ENCODE measurements at regions not wholly inside any gene's neighbourhood (a gene's known extent, or its start where the extent isn't known, plus 50 kb on each side); places are given as distances from the start of the nearest gene placed in this dataset.

DNA sequence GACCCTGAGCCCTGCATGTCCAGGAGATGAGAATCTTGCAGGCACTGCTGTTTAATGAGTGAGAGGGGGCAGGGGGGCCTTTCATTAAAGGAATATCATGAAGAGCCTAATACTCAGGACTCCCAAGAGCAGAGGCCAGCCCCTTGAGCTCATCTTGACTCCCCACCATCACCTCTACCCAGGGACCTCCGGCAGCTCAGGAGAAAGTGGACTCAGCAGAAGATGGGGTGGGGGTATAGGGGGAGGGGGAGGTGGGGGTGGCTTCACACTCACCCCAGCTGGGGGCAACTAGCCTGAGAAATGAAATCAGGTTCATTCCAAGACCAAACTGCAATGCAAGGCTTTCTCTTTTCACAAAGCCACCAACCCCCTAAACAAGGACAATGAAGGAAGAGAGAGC lies 575.6 kb upstream of the MKI67 start:
- Histone ChIP-seq H3K27me3 (replicated peaks; ENCODE audit: control insufficient read depth, insufficient read depth, low read length, poor library complexity, severe bottlenecking) (no peaks in the 10 kb centered on the region), H3K4me1 (ENCODE audit: control insufficient read depth, insufficient read depth, low read length, poor library complexity, severe bottlenecking) (no peaks in the 10 kb centered on the region), H3K9me3 (ENCODE audit: control insufficient read depth, low read length) (no peaks in the 10 kb centered on the region), H3K27ac (ENCODE audit: insufficient read depth, low read length, poor library complexity, severe bottlenecking) (no peak overlapping the region), H3K36me3 (ENCODE audit: control insufficient read depth, insufficient read depth, low read length) (no peaks in the 10 kb centered on the region), H3K4me3 (ENCODE audit: insufficient read depth, low read depth, low read length, poor library complexity, severe bottlenecking) (no peak overlapping the region)
- DNase-seq: no peak

DNA sequence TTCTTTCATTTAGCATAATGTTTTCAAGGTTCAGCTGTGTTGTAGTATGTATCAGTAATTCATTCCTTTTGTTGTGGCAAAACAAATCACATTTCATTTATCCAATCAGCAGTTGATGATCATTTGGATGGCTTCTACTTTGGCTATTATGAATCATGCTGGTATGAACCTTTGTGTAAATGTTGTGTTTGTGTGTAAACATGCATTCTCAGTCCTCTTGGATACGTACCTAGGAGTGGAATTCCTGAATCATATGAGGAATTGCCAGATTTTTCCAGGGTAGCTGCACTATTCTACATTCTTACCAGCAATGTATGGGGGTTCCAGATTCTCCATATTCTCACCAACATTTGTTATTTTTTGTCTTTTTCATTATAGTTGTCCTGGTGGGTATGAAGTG lies 578.5 kb upstream of the MKI67 start:
- no peak overlapping the region for H3K4me3 ChIP-seq (ENCODE audit: insufficient read depth, low read depth, low read length, poor library complexity, severe bottlenecking)
- no peaks in the 10 kb centered on the region for H3K27me3 ChIP-seq (replicated peaks; ENCODE audit: control insufficient read depth, insufficient read depth, low read length, poor library complexity, severe bottlenecking)
- DNase-seq: no peak
- no peaks in the 10 kb centered on the region for H3K4me1 ChIP-seq (ENCODE audit: control insufficient read depth, insufficient read depth, low read length, poor library complexity, severe bottlenecking)
- H3K36me3 ChIP-seq (ENCODE audit: control insufficient read depth, insufficient read depth, low read length): no peaks in the 10 kb centered on the region
- H3K27ac ChIP-seq (ENCODE audit: insufficient read depth, low read length, poor library complexity, severe bottlenecking): no peak overlapping the region
- H3K9me3 ChIP-seq (ENCODE audit: control insufficient read depth, low read length): no peaks in the 10 kb centered on the region

DNA sequence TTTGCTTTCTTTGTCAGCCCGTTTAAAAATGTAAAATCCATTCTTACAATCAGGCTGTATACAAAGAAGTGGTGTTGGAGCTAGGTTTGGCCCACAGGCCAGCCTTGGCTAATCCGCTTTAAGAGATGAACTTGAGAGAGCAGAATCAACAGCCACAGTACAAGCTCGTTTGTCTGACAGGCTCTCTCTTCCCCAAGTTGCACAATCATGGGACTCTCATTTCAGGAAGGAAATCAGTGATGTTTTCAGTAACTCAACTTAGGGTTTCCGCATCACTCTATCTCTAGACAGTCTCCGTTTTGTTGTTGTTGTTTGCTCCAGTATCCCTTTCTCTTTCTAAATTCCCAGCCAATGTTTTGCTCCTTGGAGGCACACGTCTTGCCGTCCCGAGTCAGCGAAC lies 582.0 kb upstream of the MKI67 start:
- Histone ChIP-seq H3K4me3 (ENCODE audit: insufficient read depth, low read depth, low read length, poor library complexity, severe bottlenecking) (no peak overlapping the region), H3K9me3 (ENCODE audit: control insufficient read depth, low read length) (no peaks in the 10 kb centered on the region), H3K27ac (ENCODE audit: insufficient read depth, low read length, poor library complexity, severe bottlenecking) (no peak overlapping the region), H3K4me1 (ENCODE audit: control insufficient read depth, insufficient read depth, low read length, poor library complexity, severe bottlenecking) (no peaks in the 10 kb centered on the region), H3K36me3 (ENCODE audit: control insufficient read depth, insufficient read depth, low read length) (no peaks in the 10 kb centered on the region), H3K27me3 (replicated peaks; ENCODE audit: control insufficient read depth, insufficient read depth, low read length, poor library complexity, severe bottlenecking) (no peaks in the 10 kb centered on the region)
- DNase-seq: no peak

DNA sequence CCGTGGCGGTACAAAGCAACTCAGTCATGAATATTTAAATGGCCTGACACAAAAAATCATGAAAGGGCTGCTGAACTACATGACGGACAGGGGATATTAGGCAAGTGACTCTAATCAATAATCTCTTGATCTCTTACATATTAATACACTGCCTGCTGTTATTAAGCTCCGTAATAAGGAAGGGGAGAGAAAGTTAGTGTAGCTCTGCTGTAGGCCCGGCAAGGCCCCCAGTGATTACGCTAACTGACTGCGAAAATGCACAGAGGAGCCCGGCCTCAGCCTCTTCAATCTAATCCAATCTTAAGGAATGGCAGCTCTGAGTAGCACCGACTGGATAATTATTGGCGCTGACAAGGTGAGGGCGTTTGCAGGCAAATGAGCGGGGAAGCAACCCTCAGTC lies 583.5 kb upstream of the MKI67 start:
- Histone ChIP-seq H3K36me3 (ENCODE audit: control insufficient read depth, insufficient read depth, low read length) (no peaks in the 10 kb centered on the region), H3K27ac (ENCODE audit: insufficient read depth, low read length, poor library complexity, severe bottlenecking) (no peak overlapping the region), H3K9me3 (ENCODE audit: control insufficient read depth, low read length) (no peaks in the 10 kb centered on the region), H3K4me3 (ENCODE audit: insufficient read depth, low read depth, low read length, poor library complexity, severe bottlenecking) (no peak overlapping the region), H3K27me3 (replicated peaks; ENCODE audit: control insufficient read depth, insufficient read depth, low read length, poor library complexity, severe bottlenecking) (no peaks in the 10 kb centered on the region), H3K4me1 (ENCODE audit: control insufficient read depth, insufficient read depth, low read length, poor library complexity, severe bottlenecking) (no peaks in the 10 kb centered on the region)
- no peak for DNase-seq

DNA sequence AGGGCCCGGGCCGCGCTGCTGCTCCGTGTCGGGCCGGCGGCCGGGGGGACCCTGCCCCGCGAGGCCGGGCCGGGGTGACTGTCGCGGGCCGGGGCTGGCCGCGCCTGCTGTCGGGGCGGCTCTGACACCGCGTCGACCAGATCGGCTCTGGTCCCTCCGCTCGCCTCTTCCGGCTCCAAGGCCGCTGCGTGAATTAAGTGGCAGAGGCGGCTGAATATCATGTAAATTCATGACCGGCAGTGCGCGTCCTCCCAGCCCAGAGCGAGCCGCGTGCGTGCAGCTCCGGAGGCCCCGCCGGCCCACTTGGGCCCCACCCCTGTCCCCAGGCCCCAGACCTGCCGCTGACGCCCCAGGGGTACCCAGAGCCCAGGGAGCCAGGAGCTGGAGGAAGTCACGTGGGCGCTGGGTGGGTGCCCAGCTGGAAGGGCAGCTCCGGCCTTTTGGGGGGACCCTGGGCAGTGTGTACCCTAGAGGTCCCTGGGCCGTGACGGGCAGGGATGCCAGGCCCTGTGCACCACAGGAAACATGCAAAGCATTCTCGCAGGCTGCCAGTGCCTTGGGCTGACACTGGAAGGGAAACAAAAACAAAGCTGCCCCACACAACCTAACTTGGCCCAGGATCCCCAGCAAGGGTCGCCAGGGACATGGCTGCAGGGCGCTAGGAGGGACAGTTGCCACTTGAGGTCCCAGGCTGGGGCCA lies 584.0 kb upstream of the MKI67 start:
- Histone ChIP-seq H3K27me3 (replicated peaks; ENCODE audit: control insufficient read depth, insufficient read depth, low read length, poor library complexity, severe bottlenecking) (no peaks in the 10 kb centered on the region), H3K4me1 (ENCODE audit: control insufficient read depth, insufficient read depth, low read length, poor library complexity, severe bottlenecking) (no peaks in the 10 kb centered on the region), H3K9me3 (ENCODE audit: control insufficient read depth, low read length) (no peaks in the 10 kb centered on the region), H3K36me3 (ENCODE audit: control insufficient read depth, insufficient read depth, low read length) (no peaks in the 10 kb centered on the region), H3K27ac (ENCODE audit: insufficient read depth, low read length, poor library complexity, severe bottlenecking) (no peak overlapping the region), H3K4me3 (ENCODE audit: insufficient read depth, low read depth, low read length, poor library complexity, severe bottlenecking) (no peak overlapping the region)
- no peak for DNase-seq

DNA sequence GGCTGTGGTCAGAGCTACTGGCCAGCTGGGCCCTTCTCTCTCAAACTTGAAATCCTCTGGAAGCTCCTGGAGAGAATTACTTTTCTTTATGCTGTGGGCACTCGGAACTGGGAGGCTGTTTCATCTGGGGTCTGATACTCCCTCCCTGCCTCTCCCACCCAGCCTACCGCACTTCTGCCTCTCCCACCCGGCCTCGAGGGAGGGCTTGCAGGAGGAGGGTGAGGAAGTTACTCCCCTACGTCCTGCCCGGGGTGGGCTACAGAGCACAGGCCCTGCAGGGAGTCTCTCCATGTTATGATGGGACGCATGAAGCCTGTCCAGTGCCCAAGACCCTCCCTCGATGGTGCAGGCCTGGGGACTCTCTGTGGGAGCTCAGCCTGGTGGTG lies 584.6 kb upstream of the MKI67 start:
- H3K9me3 ChIP-seq (ENCODE audit: control insufficient read depth, low read length): no peaks in the 10 kb centered on the region
- no peaks in the 10 kb centered on the region for H3K36me3 ChIP-seq (ENCODE audit: control insufficient read depth, insufficient read depth, low read length)
- no peaks in the 10 kb centered on the region for H3K4me1 ChIP-seq (ENCODE audit: control insufficient read depth, insufficient read depth, low read length, poor library complexity, severe bottlenecking)
- no peak overlapping the region for H3K4me3 ChIP-seq (ENCODE audit: insufficient read depth, low read depth, low read length, poor library complexity, severe bottlenecking)
- no peak overlapping the region for H3K27ac ChIP-seq (ENCODE audit: insufficient read depth, low read length, poor library complexity, severe bottlenecking)
- DNase-seq: no peak
- no peaks in the 10 kb centered on the region for H3K27me3 ChIP-seq (replicated peaks; ENCODE audit: control insufficient read depth, insufficient read depth, low read length, poor library complexity, severe bottlenecking)

DNA sequence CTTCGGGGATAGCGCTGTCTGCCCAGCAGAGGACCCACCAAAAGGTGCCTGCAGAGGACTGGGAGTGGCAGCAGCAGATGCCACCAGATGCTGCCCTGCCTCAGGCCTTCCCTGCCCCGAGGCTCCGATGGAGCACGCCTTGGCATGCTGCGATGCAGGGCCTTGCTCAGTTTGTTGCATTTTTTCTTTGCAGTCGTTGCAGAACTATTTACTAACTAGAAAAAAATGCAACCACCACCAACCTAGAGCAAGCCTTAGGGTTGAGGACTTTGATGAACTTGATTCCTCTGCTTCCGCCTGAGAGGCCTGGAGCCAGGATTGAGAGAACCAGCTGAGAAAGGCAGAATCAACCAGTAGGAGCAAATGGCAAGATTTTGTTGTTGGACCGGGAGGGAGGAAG lies 585.6 kb upstream of the MKI67 start:
- H3K9me3 ChIP-seq (ENCODE audit: control insufficient read depth, low read length): no peaks in the 10 kb centered on the region
- no peaks in the 10 kb centered on the region for H3K4me1 ChIP-seq (ENCODE audit: control insufficient read depth, insufficient read depth, low read length, poor library complexity, severe bottlenecking)
- no peak for DNase-seq
- H3K27me3 ChIP-seq (replicated peaks; ENCODE audit: control insufficient read depth, insufficient read depth, low read length, poor library complexity, severe bottlenecking): no peaks in the 10 kb centered on the region
- H3K4me3 ChIP-seq (ENCODE audit: insufficient read depth, low read depth, low read length, poor library complexity, severe bottlenecking): no peak overlapping the region
- no peak overlapping the region for H3K27ac ChIP-seq (ENCODE audit: insufficient read depth, low read length, poor library complexity, severe bottlenecking)
- no peaks in the 10 kb centered on the region for H3K36me3 ChIP-seq (ENCODE audit: control insufficient read depth, insufficient read depth, low read length)

DNA sequence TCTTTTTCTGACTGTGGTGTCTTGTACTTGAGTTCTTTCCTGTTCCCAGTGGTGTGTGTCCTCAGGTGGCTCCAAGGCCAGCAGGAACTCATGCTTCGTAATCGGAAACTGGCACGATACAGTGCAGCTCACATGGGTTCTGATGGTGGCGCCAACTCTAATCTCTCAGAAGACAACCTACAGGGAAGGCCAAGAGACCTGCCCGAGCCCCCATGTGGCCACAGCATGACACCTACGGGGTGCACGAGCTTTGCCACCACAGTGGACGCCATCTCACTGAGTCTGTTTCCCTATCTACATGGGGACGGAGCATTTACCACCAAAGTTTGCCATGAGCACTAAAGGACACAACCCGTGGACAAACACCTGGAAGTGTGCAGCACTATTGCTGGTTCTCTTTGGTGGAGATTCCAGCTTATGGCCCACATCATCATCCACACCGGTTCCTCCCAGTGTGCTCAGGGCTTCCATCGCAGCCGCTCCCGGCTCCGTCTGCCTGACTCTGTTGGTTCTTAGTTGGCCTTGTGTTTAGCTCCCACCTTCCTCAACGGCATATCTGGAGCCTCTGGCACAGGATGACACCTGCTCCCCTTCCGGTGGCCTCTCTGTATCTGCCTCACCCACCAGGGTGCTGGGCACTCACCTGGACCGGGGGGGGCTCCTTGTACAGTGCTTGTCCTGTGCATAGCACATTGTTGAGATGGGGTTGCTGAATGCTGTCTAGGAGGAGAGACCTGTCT lies 586.6 kb upstream of the MKI67 start:
- Histone ChIP-seq H3K27ac (ENCODE audit: insufficient read depth, low read length, poor library complexity, severe bottlenecking) (no peak overlapping the region), H3K4me1 (ENCODE audit: control insufficient read depth, insufficient read depth, low read length, poor library complexity, severe bottlenecking) (no peaks in the 10 kb centered on the region), H3K27me3 (replicated peaks; ENCODE audit: control insufficient read depth, insufficient read depth, low read length, poor library complexity, severe bottlenecking) (no peaks in the 10 kb centered on the region), H3K9me3 (ENCODE audit: control insufficient read depth, low read length) (no peaks in the 10 kb centered on the region), H3K36me3 (ENCODE audit: control insufficient read depth, insufficient read depth, low read length) (no peaks in the 10 kb centered on the region), H3K4me3 (ENCODE audit: insufficient read depth, low read depth, low read length, poor library complexity, severe bottlenecking) (no peak overlapping the region)
- no peak for DNase-seq

DNA sequence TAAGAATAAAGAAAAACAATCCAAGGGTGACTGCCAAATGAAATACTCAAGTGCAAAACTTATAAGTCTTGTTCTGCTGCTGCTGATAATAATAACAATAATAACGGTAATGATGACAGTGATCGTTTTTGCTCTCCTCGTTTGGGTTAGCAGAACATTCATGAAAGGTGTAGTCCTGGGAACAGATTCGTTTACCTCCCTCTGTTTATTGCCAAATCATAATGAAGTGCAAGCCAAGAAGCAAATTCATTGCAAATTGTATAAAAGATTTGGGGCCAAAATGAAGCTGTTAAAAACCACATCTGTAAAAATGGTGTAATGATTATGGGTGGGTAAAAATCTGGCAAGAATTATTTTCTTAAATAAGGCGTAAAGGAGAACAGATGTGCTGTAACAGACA lies 587.2 kb upstream of the MKI67 start:
- Histone ChIP-seq H3K9me3 (ENCODE audit: control insufficient read depth, low read length) (no peaks in the 10 kb centered on the region), H3K36me3 (ENCODE audit: control insufficient read depth, insufficient read depth, low read length) (no peaks in the 10 kb centered on the region), H3K27me3 (replicated peaks; ENCODE audit: control insufficient read depth, insufficient read depth, low read length, poor library complexity, severe bottlenecking) (no peaks in the 10 kb centered on the region), H3K4me3 (ENCODE audit: insufficient read depth, low read depth, low read length, poor library complexity, severe bottlenecking) (no peak overlapping the region), H3K4me1 (ENCODE audit: control insufficient read depth, insufficient read depth, low read length, poor library complexity, severe bottlenecking) (no peaks in the 10 kb centered on the region), H3K27ac (ENCODE audit: insufficient read depth, low read length, poor library complexity, severe bottlenecking) (no peak overlapping the region)
- DNase-seq: no peak

DNA sequence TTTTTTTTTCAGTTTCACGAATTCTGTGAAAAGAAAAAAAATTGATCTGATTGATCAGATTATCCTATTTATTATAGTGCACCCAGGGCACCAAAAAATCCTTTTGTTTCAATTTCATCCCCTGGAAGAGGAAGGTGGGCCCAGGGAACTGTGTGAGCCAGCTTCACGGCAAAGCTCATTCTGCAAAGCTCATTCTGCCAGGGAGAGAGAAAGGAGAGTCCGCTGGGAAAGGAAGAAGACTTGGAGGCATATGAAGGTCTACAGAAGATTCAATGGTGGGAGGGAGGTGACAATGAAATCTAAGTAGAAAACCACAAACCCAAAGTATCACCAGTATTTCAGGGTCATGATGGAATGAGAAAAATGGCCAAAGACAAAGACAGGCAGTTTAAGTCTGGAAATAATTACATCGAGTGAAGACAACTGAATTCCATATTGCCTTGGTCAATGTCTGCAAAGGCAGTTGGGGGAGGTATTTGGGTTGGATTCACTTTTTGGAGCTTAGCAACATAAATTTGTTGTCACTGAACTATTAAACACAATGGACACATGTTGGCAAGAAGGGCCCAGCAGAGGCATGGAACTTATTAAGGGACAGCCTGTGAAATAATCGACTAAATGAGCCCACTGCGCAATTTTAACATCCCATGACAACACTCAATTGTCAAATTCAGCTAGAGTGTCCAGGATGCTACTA lies 587.8 kb upstream of the MKI67 start:
- H3K4me3 ChIP-seq (ENCODE audit: insufficient read depth, low read depth, low read length, poor library complexity, severe bottlenecking): no peak overlapping the region
- no peaks in the 10 kb centered on the region for H3K9me3 ChIP-seq (ENCODE audit: control insufficient read depth, low read length)
- no peak for DNase-seq

More for the DNA sequence above, 587.8 kb upstream of the MKI67 start:
- Histone ChIP-seq H3K27ac (ENCODE audit: insufficient read depth, low read length, poor library complexity, severe bottlenecking) (no peak overlapping the region), H3K36me3 (ENCODE audit: control insufficient read depth, insufficient read depth, low read length) (no peaks in the 10 kb centered on the region), H3K4me1 (ENCODE audit: control insufficient read depth, insufficient read depth, low read length, poor library complexity, severe bottlenecking) (no peaks in the 10 kb centered on the region), H3K27me3 (replicated peaks; ENCODE audit: control insufficient read depth, insufficient read depth, low read length, poor library complexity, severe bottlenecking) (no peaks in the 10 kb centered on the region)
